NT2/D1 (cell line): ENCODE measurements at regions not wholly inside any gene's neighbourhood (a gene's known extent, or its start where the extent isn't known, plus 50 kb on each side); places are given as distances from the start of the nearest gene placed in this dataset.

Experiments used
- YY1 ChIP-seq: IDR thresholded peaks from 2 replicates; pipeline ENCODE4 v1.6.1; 2011; ENCODE audit not compliant: insufficient read length, insufficient read depth
- ZNF274 ChIP-seq: IDR thresholded peaks from 2 replicates; pipeline ENCODE4 v1.6.1; 2011; ENCODE audit warnings: mild to moderate bottlenecking, low read depth, low read length

DNA sequence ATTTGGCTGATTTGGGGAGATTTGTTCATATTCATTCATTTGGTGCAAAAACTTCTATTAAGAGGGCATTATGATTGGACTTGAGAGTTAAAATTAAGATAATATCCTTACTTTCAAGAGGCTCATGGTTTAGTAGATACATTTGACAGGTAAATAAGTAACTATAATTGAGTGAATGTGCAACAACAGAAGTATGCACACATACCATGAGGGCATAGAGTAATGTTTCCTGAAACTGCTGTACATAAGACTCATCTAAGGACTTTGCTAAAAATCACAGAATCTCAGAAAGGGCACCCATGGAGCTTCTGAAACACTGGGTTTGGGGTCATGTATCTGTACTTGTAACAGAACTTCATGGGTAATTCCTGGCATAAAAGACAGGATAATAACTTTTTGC, 70.1 kb upstream of the PPP2R2B start:
- no peak for TF ChIP-seq ZNF274
- TF ChIP-seq YY1 = no peak
